Prostate gland (tissue), 2 donors: ENCODE measurements at regions not wholly inside any gene's neighbourhood (a gene's known extent, or its start where the extent isn't known, plus 50 kb on each side); places are given as distances from the start of the nearest gene placed in this dataset.

Experiments
- CTCF ChIP-seq, 4 experiments: fragments of 200-600 bp in 2 of 4; fragments of 450-650 bp in 2 of 4; sonication (generic) in 2 of 4; IDR thresholded peaks; 1 replicate in 3 of 4; 2 replicates in 1 of 4; pipeline ENCODE4 v1.5.1; 2016 to 2019; ENCODE audit warnings: antibody characterized with exemption in 4 of 4, mild to moderate bottlenecking in 2 of 4, moderate library complexity in 2 of 4
- POLR2A ChIP-seq: fragments of 450-650 bp; IDR thresholded peaks from one replicate; pipeline ENCODE4 v1.6.1; 2016; ENCODE audit warnings: antibody characterized with exemption, mild to moderate bottlenecking
- POLR2AphosphoS5 ChIP-seq: sonication (generic); formaldehyde crosslinking; IDR thresholded peaks from one replicate; pipeline ENCODE4 v1.6.1; 2017; ENCODE audit warnings: antibody characterized with exemption

- TF ChIP-seq CTCF (IDR thresholded peaks at IDR 0.05) = no peak
- no peak for TF ChIP-seq POLR2AphosphoS5
- TF ChIP-seq POLR2A = no peak
Observed at GRCh38 chr4:58465031-58465430, 1354.8 kb upstream of the IGFBP7 start.
